MCF 10A (cell line): ENCODE measurements at regions not wholly inside any gene's neighbourhood (a gene's known extent, or its start where the extent isn't known, plus 50 kb on each side); places are given as distances from the start of the nearest gene placed in this dataset.

Experiments
- BruUV-seq: library from RNA; stranded (reverse); fragments of 400-500 nt; replicated peaks from 2 replicates; lab custom pipeline; 2021; lab: Mats Ljungman, UMichigan
- CTCF ChIA-PET: fragments of 300-600 bp; sonication (Branson Sonifier 250); formaldehyde crosslinking; extraction: SDS; loops from one replicate; lab custom pipeline; 2021; ENCODE audit warnings: antibody characterized with exemption, inconsistent platforms; lab: Yijun Ruan, JAX
- POLR2A ChIA-PET: fragments of 300-600, 350-650 bp; sonication (Branson Sonifier 250); formaldehyde crosslinking; extraction: SDS; loops from one replicate; lab custom pipeline; 2020; ENCODE audit warnings: antibody characterized with exemption, inconsistent platforms; lab: Yijun Ruan, JAX
- DNase-seq: peaks from one replicate; pipeline ENCODE4 v3.0.0-alpha.2; 2018; ENCODE audit not compliant: unreplicated experiment
- H3K27ac Mint-ChIP-seq: one replicate; pipeline ENCODE4 v1.8.0; 2022; ENCODE audit warnings: mild to moderate bottlenecking, low read depth, mixed read lengths; ENCODE audit not compliant: unreplicated experiment
- H3K27me3 Mint-ChIP-seq: one replicate; pipeline ENCODE4 v1.8.0; 2022; ENCODE audit warnings: mixed read lengths; ENCODE audit not compliant: insufficient read depth, unreplicated experiment
- H3K36me3 Mint-ChIP-seq: one replicate; pipeline ENCODE4 v1.8.0; 2022; ENCODE audit warnings: mild to moderate bottlenecking, moderate library complexity, mixed read lengths; ENCODE audit not compliant: insufficient read depth, unreplicated experiment
- H3K4me1 Mint-ChIP-seq: one replicate; pipeline ENCODE4 v1.8.0; 2022; ENCODE audit warnings: mixed read lengths; ENCODE audit not compliant: insufficient read depth, unreplicated experiment
- H3K4me3 Mint-ChIP-seq: one replicate; pipeline ENCODE4 v1.8.0; 2022; ENCODE audit warnings: mild to moderate bottlenecking, moderate library complexity, mixed read lengths; ENCODE audit not compliant: unreplicated experiment
- H3K9me3 Mint-ChIP-seq: one replicate; pipeline ENCODE4 v1.8.0; 2022; ENCODE audit warnings: mixed read lengths; ENCODE audit not compliant: unreplicated experiment
- CTCF ChIP-seq: fragments of 200-600 bp; IDR thresholded peaks from one replicate; pipeline ENCODE4 v1.8.0; 2022; ENCODE audit warnings: antibody characterized with exemption, mild to moderate bottlenecking; ENCODE audit not compliant: unreplicated experiment
- intact Hi-C: fragments of 100-400 bp; cut with micrococcal nuclease; formaldehyde crosslinking; loops from 2 replicates; pipeline ENCODE4 v1.14.1; 2022

DNA sequence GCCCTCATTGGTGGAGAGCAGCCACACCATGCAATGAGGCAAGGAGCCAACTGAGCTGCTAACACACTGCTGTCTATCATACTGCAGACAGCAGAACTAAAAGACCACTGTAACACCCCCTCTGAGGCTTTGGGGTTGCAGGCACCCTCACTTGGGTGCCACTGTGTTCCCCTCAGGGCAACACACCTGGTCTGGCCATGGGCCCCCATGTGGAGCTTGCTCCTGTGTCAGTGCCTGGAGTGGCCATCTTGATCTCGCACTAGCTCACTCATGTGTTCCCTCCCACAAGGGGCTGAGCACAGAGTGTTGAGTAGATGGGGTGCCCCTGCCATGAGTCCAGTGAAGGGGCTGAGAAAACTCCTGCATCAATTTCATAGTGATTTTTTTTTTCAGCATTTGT, 532.4 kb upstream of the FTMT start:
- no peaks in the 10 kb centered on the region for H3K36me3 Mint-ChIP-seq
- H3K4me1 Mint-ChIP-seq = peaks cover 16% of the 10 kb centered on the region
- no TSS peak for BruUV-seq
- TF ChIP-seq CTCF = no peak
- ChIA-PET CTCF (interaction anchor here (0.6 to 1.0 kb wide), 2 partner anchors 338 to 502 kb away, joined by 3 to 4 read pairs; no protein-coding TSS in a partner anchor), POLR2A (no interaction called here)
- DNase-seq = no peak
- no peak overlapping the region for H3K4me3 Mint-ChIP-seq
- no peaks in the 10 kb centered on the region for H3K27me3 Mint-ChIP-seq
- H3K9me3 Mint-ChIP-seq = no peaks in the 10 kb centered on the region
- intact Hi-C loops = no loop called here
- no peak overlapping the region for H3K27ac Mint-ChIP-seq

- POLR2A ChIA-PET = no interaction called here
- no peak for DNase-seq
- peaks cover 6% of the 10 kb centered on the region for H3K4me1 Mint-ChIP-seq
- TF ChIP-seq CTCF = no peak
- intact Hi-C loops = no loop called here
- H3K27ac Mint-ChIP-seq = no peak overlapping the region
- no peaks in the 10 kb centered on the region for H3K36me3 Mint-ChIP-seq
- no peak overlapping the region for H3K4me3 Mint-ChIP-seq
- H3K9me3 Mint-ChIP-seq = no peaks in the 10 kb centered on the region
- H3K27me3 Mint-ChIP-seq = no peaks in the 10 kb centered on the region
- no TSS peak for BruUV-seq
- CTCF ChIA-PET = no interaction called here
Observed at GRCh38 chr5:121325930-121326329, 525.8 kb upstream of the FTMT start.

GRCh38 chr5:121350181-121350930, 501.3 kb upstream of the FTMT start:
- H3K4me3 Mint-ChIP-seq = no peak overlapping the region
- no peak for TF ChIP-seq CTCF
- peak; percentile 52 for DNase-seq
- intact Hi-C loops = no loop called here
- H3K9me3 Mint-ChIP-seq = no peaks in the 10 kb centered on the region
- peak overlapping the region; percentile 10 for H3K27ac Mint-ChIP-seq
- POLR2A ChIA-PET = interaction anchor here (0.8 to 1.2 kb wide), 4 partner anchors 10 to 522 kb away, joined by 3 to 4 read pairs (median 3); no protein-coding TSS in a partner anchor
- no TSS peak for BruUV-seq
- CTCF ChIA-PET = interaction anchor here (0.9 to 1.7 kb wide), 2 partner anchors 410 to 533 kb away, joined by 3 to 6 read pairs; no protein-coding TSS in a partner anchor
- peaks cover 10% of the 10 kb centered on the region for H3K4me1 Mint-ChIP-seq
- peaks cover 6% of the 10 kb centered on the region for H3K36me3 Mint-ChIP-seq
- no peaks in the 10 kb centered on the region for H3K27me3 Mint-ChIP-seq

- BruUV-seq = no TSS peak
- H3K27me3 Mint-ChIP-seq = no peaks in the 10 kb centered on the region
- no peaks in the 10 kb centered on the region for H3K9me3 Mint-ChIP-seq
- no peaks in the 10 kb centered on the region for H3K36me3 Mint-ChIP-seq
- ChIA-PET CTCF (interaction anchor here (0.7 kb wide), 2 partner anchors 92 to 396 kb away, joined by 3 read pairs; no protein-coding TSS in a partner anchor), POLR2A (no interaction called here)
- no peak for TF ChIP-seq CTCF
- H3K4me3 Mint-ChIP-seq = no peak overlapping the region
- H3K4me1 Mint-ChIP-seq = peaks cover 14% of the 10 kb centered on the region
- peak overlapping the region; percentile 69 for H3K27ac Mint-ChIP-seq
- peak; percentile 58 for DNase-seq
- intact Hi-C loops = no loop called here
Observed at GRCh38 chr5:121366515-121366914, 485.2 kb upstream of the FTMT start.
